ENCODE measurements at regions not wholly inside any gene's neighbourhood (a gene's known extent, or its start where the extent isn't known, plus 50 kb on each side); places are given as distances from the start of the nearest gene placed in this dataset.

GRCh38 chr4:162878096-162878495 lies 288.6 kb downstream of the NAF1 start:
- H3K27me3 ChIP-seq (ENCODE audit: insufficient read depth, poor library complexity, severe bottlenecking): no peaks in the 10 kb centered on the region
- no peaks in the 10 kb centered on the region for H3K9me3 ChIP-seq (ENCODE audit: severe bottlenecking)
- DNase-seq (ENCODE audit: low spot score) (no peak), ATAC-seq (ENCODE audit: low read depth) (no peak)
- no peaks in the 10 kb centered on the region for H3K36me3 ChIP-seq (ENCODE audit: low read depth)
- H3K4me3 ChIP-seq (ENCODE audit: severe bottlenecking): no peak overlapping the region
- no peak overlapping the region for H3K27ac ChIP-seq (ENCODE audit: poor library complexity, severe bottlenecking)
- no peak for TF ChIP-seq CTCF (IDR thresholded peaks at IDR 0.05; ENCODE audit: poor library complexity, severe bottlenecking)
- no peaks in the 10 kb centered on the region for H3K4me1 ChIP-seq (ENCODE audit: insufficient read depth, poor library complexity, severe bottlenecking)

GRCh38 chr4:162874748-162875147 lies 291.9 kb downstream of the NAF1 start:
- ATAC-seq (ENCODE audit: low read depth) (no peak), DNase-seq (ENCODE audit: low spot score) (no peak)
- Histone ChIP-seq H3K36me3 (ENCODE audit: low read depth) (no peaks in the 10 kb centered on the region), H3K4me3 (ENCODE audit: severe bottlenecking) (no peak overlapping the region), H3K27ac (ENCODE audit: poor library complexity, severe bottlenecking) (no peak overlapping the region), H3K27me3 (ENCODE audit: insufficient read depth, poor library complexity, severe bottlenecking) (no peaks in the 10 kb centered on the region), H3K4me1 (ENCODE audit: insufficient read depth, poor library complexity, severe bottlenecking) (no peaks in the 10 kb centered on the region), H3K9me3 (ENCODE audit: severe bottlenecking) (no peaks in the 10 kb centered on the region)
- TF ChIP-seq CTCF (IDR thresholded peaks at IDR 0.05; ENCODE audit: poor library complexity, severe bottlenecking): no peak

- no peak for TF ChIP-seq CTCF (IDR thresholded peaks at IDR 0.05; ENCODE audit: poor library complexity, severe bottlenecking)
- no peaks in the 10 kb centered on the region for H3K27me3 ChIP-seq (ENCODE audit: insufficient read depth, poor library complexity, severe bottlenecking)
- H3K27ac ChIP-seq (ENCODE audit: poor library complexity, severe bottlenecking): no peak overlapping the region
- H3K36me3 ChIP-seq (ENCODE audit: low read depth): no peaks in the 10 kb centered on the region
- ATAC-seq (ENCODE audit: low read depth) (no peak), DNase-seq (ENCODE audit: low spot score) (no peak)
- no peaks in the 10 kb centered on the region for H3K9me3 ChIP-seq (ENCODE audit: severe bottlenecking)
- H3K4me3 ChIP-seq (ENCODE audit: severe bottlenecking): no peak overlapping the region
- H3K4me1 ChIP-seq (ENCODE audit: insufficient read depth, poor library complexity, severe bottlenecking): no peaks in the 10 kb centered on the region
These were observed 294.7 kb downstream of the NAF1 start for GRCh38 chr4:162871990-162872389.

- Histone ChIP-seq H3K36me3 (ENCODE audit: low read depth) (no peaks in the 10 kb centered on the region), H3K27me3 (ENCODE audit: insufficient read depth, poor library complexity, severe bottlenecking) (no peaks in the 10 kb centered on the region), H3K4me1 (ENCODE audit: insufficient read depth, poor library complexity, severe bottlenecking) (no peaks in the 10 kb centered on the region), H3K4me3 (ENCODE audit: severe bottlenecking) (no peak overlapping the region), H3K27ac (ENCODE audit: poor library complexity, severe bottlenecking) (no peak overlapping the region), H3K9me3 (ENCODE audit: severe bottlenecking) (no peaks in the 10 kb centered on the region)
- ATAC-seq (ENCODE audit: low read depth): no peak
- DNase-seq (ENCODE audit: low spot score): no peak
- TF ChIP-seq CTCF (IDR thresholded peaks at IDR 0.05; ENCODE audit: poor library complexity, severe bottlenecking): no peak
These were observed 297.5 kb downstream of the NAF1 start for GRCh38 chr4:162869157-162869556.

- no peaks in the 10 kb centered on the region for H3K27me3 ChIP-seq (ENCODE audit: insufficient read depth, poor library complexity, severe bottlenecking)
- no peaks in the 10 kb centered on the region for H3K4me1 ChIP-seq (ENCODE audit: insufficient read depth, poor library complexity, severe bottlenecking)
- ATAC-seq (ENCODE audit: low read depth) (no peak), DNase-seq (ENCODE audit: low spot score) (no peak)
- H3K27ac ChIP-seq (ENCODE audit: poor library complexity, severe bottlenecking): no peak overlapping the region
- H3K4me3 ChIP-seq (ENCODE audit: severe bottlenecking): no peak overlapping the region
- no peaks in the 10 kb centered on the region for H3K36me3 ChIP-seq (ENCODE audit: low read depth)
- no peak for TF ChIP-seq CTCF (IDR thresholded peaks at IDR 0.05; ENCODE audit: poor library complexity, severe bottlenecking)
- H3K9me3 ChIP-seq (ENCODE audit: severe bottlenecking): no peaks in the 10 kb centered on the region
These were observed 300.1 kb downstream of the NAF1 start for GRCh38 chr4:162866565-162866964.

All from RWPE2 (cell line).